Endothelial cell of umbilical vein (primary cell): ENCODE measurements at regions not wholly inside any gene's neighbourhood (a gene's known extent, or its start where the extent isn't known, plus 50 kb on each side); places are given as distances from the start of the nearest gene placed in this dataset.

Experiments
- BruUV-seq: library from RNA; stranded (reverse); fragments of 400-500 nt; replicated peaks from 2 replicates; lab custom pipeline; 2021; lab: Mats Ljungman, UMichigan
- CTCF ChIA-PET: fragments of 300-600, 350-600 bp; sonication (Branson Sonifier 250); formaldehyde crosslinking; loops from one replicate; lab custom pipeline; 2021; ENCODE audit warnings: antibody characterized with exemption, inconsistent platforms; lab: Charles Lee
- POLR2A ChIA-PET: fragments of 300-600, 350-600 bp; sonication (Branson Sonifier 250); formaldehyde crosslinking; loops from one replicate; lab custom pipeline; 2021; ENCODE audit warnings: antibody characterized with exemption, inconsistent platforms; lab: Charles Lee
- DNase-seq: peaks from one replicate; pipeline ENCODE4 v3.0.0-alpha.2; 2011; ENCODE audit warnings: low read depth, low spot score
- FAIRE-seq: peaks from 2 replicates; lab custom pipeline; 2011; peaks lifted over from hg19 to GRCh38; lab: Jason Lieb, UNC
- H2AFZ ChIP-seq: 2 replicates; pipeline ENCODE4 v1.6.0; 2012; ENCODE audit warnings: low read depth, low read length, control low read depth, inconsistent platforms
- H3K27ac ChIP-seq: 2 replicates; pipeline ENCODE4 v1.5.1; 2011; ENCODE audit warnings: low read depth, mild to moderate bottlenecking, control low read depth, low read length, moderate library complexity; ENCODE audit not compliant: insufficient read depth
- H3K27me3 ChIP-seq, 2 experiments: 2 replicates each; pipeline versions ENCODE4 v1.6.0 to v1.6.1; 2011; ENCODE audit warnings: low read length in 2 of 2, mixed read lengths in 1 of 2; ENCODE audit not compliant: control insufficient read depth in 2 of 2, insufficient read depth in 2 of 2
- H3K36me3 ChIP-seq, 2 experiments: 2 replicates in 1 of 2; 3 replicates in 1 of 2; pipeline ENCODE4 v1.5.1; 2011; ENCODE audit warnings: low read length in 2 of 2, mild to moderate bottlenecking in 1 of 2, moderate library complexity in 1 of 2; ENCODE audit not compliant: control insufficient read depth in 2 of 2, insufficient read depth in 2 of 2; ENCODE audit errors: extremely low read depth in 1 of 2
- H3K4me1 ChIP-seq: 3 replicates; pipeline ENCODE4 v1.5.1; 2011; ENCODE audit warnings: mild to moderate bottlenecking, low read length; ENCODE audit not compliant: control insufficient read depth, insufficient read depth; ENCODE audit errors: extremely low read depth
- H3K4me2 ChIP-seq: 2 replicates; pipeline ENCODE4 v1.6.1; 2011; ENCODE audit warnings: low read length, control low read depth, mixed read lengths; ENCODE audit not compliant: insufficient read depth
- H3K4me3 ChIP-seq, 3 experiments: fragments of 200-600 bp in 1 of 3; sonication (generic), shearing (Covaris generic) in 1 of 3; replicated peaks in 1 of 3; 2 replicates each; pipeline ENCODE4 v1.5.1; 2011 to 2016; ENCODE audit warnings: control low read depth in 3 of 3, low read length in 3 of 3, mild to moderate bottlenecking in 2 of 3, inconsistent platforms in 1 of 3, low read depth in 1 of 3, moderate library complexity in 1 of 3; ENCODE audit not compliant: insufficient read depth in 1 of 3
- H3K79me2 ChIP-seq: 2 replicates; pipeline ENCODE4 v1.6.0; 2012; ENCODE audit warnings: low read length, inconsistent platforms; ENCODE audit not compliant: control insufficient read depth, insufficient read depth
- H3K9ac ChIP-seq: replicated peaks from 2 replicates; pipeline ENCODE3; 2011; ENCODE audit warnings: low read length, control low read depth; ENCODE audit not compliant: insufficient read depth; ENCODE audit errors: extremely low read depth
- H3K9me1 ChIP-seq: replicated peaks from 3 replicates; pipeline ENCODE4 v1.6.0; 2011; ENCODE audit warnings: mild to moderate bottlenecking, low read length; ENCODE audit not compliant: control insufficient read depth, insufficient read depth; ENCODE audit errors: extremely low read depth
- H3K9me3 ChIP-seq: replicated peaks from 2 replicates; pipeline ENCODE4 v1.5.1; 2012; ENCODE audit warnings: low read length, inconsistent platforms; ENCODE audit not compliant: control insufficient read depth, insufficient read depth
- H4K20me1 ChIP-seq: replicated peaks from 2 replicates; pipeline ENCODE3; 2011; ENCODE audit warnings: mild to moderate bottlenecking, low read length; ENCODE audit not compliant: control insufficient read depth, insufficient read depth; ENCODE audit errors: extremely low read depth
- EZH2 ChIP-seq: IDR thresholded peaks from 2 replicates; pipeline ENCODE4 v1.6.1; 2012; ENCODE audit warnings: borderline replicate concordance, low read depth, mild to moderate bottlenecking, moderate library complexity, low read length, inconsistent platforms; ENCODE audit not compliant: severe bottlenecking
- FOS ChIP-seq: IDR thresholded peaks from 2 replicates; pipeline ENCODE4 v1.6.1; 2011; ENCODE audit warnings: mild to moderate bottlenecking, low read length, moderate library complexity, borderline replicate concordance; ENCODE audit not compliant: insufficient read depth
- GATA2 ChIP-seq: IDR thresholded peaks from 2 replicates; pipeline ENCODE4 v1.7.0; 2011; ENCODE audit warnings: low read depth, mild to moderate bottlenecking, moderate library complexity, mixed read lengths, low read length; ENCODE audit not compliant: insufficient read length, insufficient read depth
- JUN ChIP-seq: IDR thresholded peaks from 2 replicates; pipeline ENCODE4 v1.6.1; 2011; ENCODE audit warnings: borderline replicate concordance, low read depth; ENCODE audit not compliant: insufficient read length, insufficient read depth
- MYC ChIP-seq: IDR thresholded peaks from one replicate; pipeline ENCODE4 v1.6.1; 2011; ENCODE audit warnings: mild to moderate bottlenecking, low read depth, low read length
- POLR2A ChIP-seq: IDR thresholded peaks from 2 replicates; pipeline ENCODE4 v1.6.1; 2012; ENCODE audit warnings: low read depth, mild to moderate bottlenecking, control low read depth, low read length
- POLR2AphosphoS5 ChIP-seq: IDR thresholded peaks from 2 replicates; pipeline ENCODE4 v1.6.1; 2012; ENCODE audit warnings: low read depth, mild to moderate bottlenecking, control low read depth, low read length, moderate library complexity; ENCODE audit not compliant: insufficient read depth
- dilution Hi-C: fragments of 300-500 bp; cut with MboI; formaldehyde crosslinking; loops from one replicate; pipeline ENCODE4 v1.15.0; 2019; ENCODE audit warnings: low sequenced_read_pairs; ENCODE audit not compliant: extremely low pct_ligation_motif_present
- intact Hi-C: fragments of 100-400 bp; cut with micrococcal nuclease; formaldehyde crosslinking; loops from one replicate; pipeline ENCODE4 v1.10.0; 2022
- TF ChIP-seq, protein P1 (sequence below): IDR thresholded peaks from 2 replicates; pipeline ENCODE4 v1.6.1; 2011; ENCODE audit not compliant: insufficient read depth, insufficient read length
- TF ChIP-seq, protein P2 (sequence below), 2 donors: IDR thresholded peaks; 1 replicate in 1 of 2; 2 replicates in 1 of 2; pipeline ENCODE4 v1.5.1; 2011; ENCODE audit warnings: low read length in 2 of 2, mild to moderate bottlenecking in 2 of 2, moderate library complexity in 2 of 2, control low read depth in 1 of 2, inconsistent platforms in 1 of 2, low read depth in 1 of 2; ENCODE audit not compliant: insufficient read depth in 1 of 2; ENCODE audit errors: extremely low read depth in 1 of 2

DNA sequence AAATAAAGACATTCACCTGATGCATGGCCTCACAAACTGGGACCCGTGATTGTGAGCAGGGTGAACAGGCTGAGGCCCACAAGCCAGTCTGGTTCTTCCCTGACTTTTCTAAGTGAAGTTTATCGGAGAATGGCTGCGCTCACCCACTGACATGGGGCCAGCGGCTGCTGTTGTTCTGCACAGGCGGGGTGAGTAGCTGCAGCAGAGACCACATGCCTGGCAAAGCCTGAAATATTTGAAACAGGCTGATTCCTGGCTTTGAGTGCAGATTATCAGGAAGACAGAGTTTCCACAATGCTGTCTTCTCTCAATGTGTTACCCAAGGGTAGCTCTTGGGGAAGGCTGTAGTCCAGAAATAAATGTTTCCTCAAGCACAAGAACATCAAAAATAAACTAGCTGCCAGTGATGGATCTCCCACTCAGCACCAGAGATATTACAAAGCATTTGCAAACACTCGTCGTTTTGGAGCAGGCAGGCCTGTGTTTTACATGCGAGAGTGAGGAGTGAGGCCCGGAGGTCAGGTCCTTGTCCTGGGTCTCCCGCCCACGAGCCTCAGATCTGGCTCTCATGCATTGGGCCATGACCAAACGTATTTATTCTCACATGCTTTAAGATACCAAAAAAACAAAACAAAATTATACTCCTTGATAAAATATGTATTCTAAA lies 647.1 kb downstream of the GALR1 start:
- no peak for FAIRE-seq
- no peaks in the 10 kb centered on the region for H3K9me1 ChIP-seq
- intact Hi-C loops: no loop called here
- no peaks in the 10 kb centered on the region for H4K20me1 ChIP-seq
- H3K27ac ChIP-seq: no peak overlapping the region
- no TSS peak for BruUV-seq
- no peak overlapping the region for H3K9ac ChIP-seq
- no peak overlapping the region for H3K4me3 ChIP-seq
- no peaks in the 10 kb centered on the region for H3K4me1 ChIP-seq
- ChIA-PET CTCF (no interaction called here), POLR2A (no interaction called here)
- dilution Hi-C loops: no loop called here
- no peak for TF ChIP-seq JUN
- TF ChIP-seq, protein P1, sequence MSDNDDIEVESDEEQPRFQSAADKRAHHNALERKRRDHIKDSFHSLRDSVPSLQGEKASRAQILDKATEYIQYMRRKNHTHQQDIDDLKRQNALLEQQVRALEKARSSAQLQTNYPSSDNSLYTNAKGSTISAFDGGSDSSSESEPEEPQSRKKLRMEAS: no peak
- TF ChIP-seq MYC: no peak
- no peak for TF ChIP-seq POLR2A
- TF ChIP-seq POLR2AphosphoS5: no peak
- TF ChIP-seq, protein P2, sequence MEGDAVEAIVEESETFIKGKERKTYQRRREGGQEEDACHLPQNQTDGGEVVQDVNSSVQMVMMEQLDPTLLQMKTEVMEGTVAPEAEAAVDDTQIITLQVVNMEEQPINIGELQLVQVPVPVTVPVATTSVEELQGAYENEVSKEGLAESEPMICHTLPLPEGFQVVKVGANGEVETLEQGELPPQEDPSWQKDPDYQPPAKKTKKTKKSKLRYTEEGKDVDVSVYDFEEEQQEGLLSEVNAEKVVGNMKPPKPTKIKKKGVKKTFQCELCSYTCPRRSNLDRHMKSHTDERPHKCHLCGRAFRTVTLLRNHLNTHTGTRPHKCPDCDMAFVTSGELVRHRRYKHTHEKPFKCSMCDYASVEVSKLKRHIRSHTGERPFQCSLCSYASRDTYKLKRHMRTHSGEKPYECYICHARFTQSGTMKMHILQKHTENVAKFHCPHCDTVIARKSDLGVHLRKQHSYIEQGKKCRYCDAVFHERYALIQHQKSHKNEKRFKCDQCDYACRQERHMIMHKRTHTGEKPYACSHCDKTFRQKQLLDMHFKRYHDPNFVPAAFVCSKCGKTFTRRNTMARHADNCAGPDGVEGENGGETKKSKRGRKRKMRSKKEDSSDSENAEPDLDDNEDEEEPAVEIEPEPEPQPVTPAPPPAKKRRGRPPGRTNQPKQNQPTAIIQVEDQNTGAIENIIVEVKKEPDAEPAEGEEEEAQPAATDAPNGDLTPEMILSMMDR (IDR thresholded peaks at IDR 0.05; ENCODE audit: extremely low read depth in 1 of 2, insufficient read depth in 1 of 2, low read depth in 1 of 2, low read length in 2 of 2): no peak
- TF ChIP-seq GATA2: no peak
- TF ChIP-seq FOS: no peak
- no peak for TF ChIP-seq EZH2
- H3K27me3 ChIP-seq: no peaks in the 10 kb centered on the region
- no peaks in the 10 kb centered on the region for H3K9me3 ChIP-seq
- no peak for DNase-seq
- no peak overlapping the region for H3K4me2 ChIP-seq
- no peaks in the 10 kb centered on the region for H3K36me3 ChIP-seq
- H3K79me2 ChIP-seq: no peaks in the 10 kb centered on the region
- no peak overlapping the region for H2AFZ ChIP-seq
